GM19324 (cell line): ENCODE measurements at regions not wholly inside any gene's neighbourhood (a gene's known extent, or its start where the extent isn't known, plus 50 kb on each side); places are given as distances from the start of the nearest gene placed in this dataset.
"Not testable (repeated sequence)": the region's sequence is repeated elsewhere in the genome, so short reads cannot be mapped to it uniquely, and the experiment has no call there.

ENCODE experiments used
- ATAC-seq: cut with Tn5 transposase; IDR thresholded peaks from one replicate; pipeline ENCODE4 v1.9.1; 2021; ENCODE audit warnings: mild to moderate bottlenecking, moderate library complexity; ENCODE audit not compliant: unreplicated experiment, low FRiP score

GRCh38 chr3:153431076-153431475, 269.1 kb downstream of the RAP2B start:
- ATAC-seq: no peak

- no peak for ATAC-seq
Measured at GRCh38 chr3:153437666-153438065, 275.6 kb downstream of the RAP2B start.

- no peak for ATAC-seq
Measured at GRCh38 chr3:153438271-153438670, 276.2 kb downstream of the RAP2B start.

GRCh38 chr3:153439780-153440179, 277.8 kb downstream of the RAP2B start:
- ATAC-seq: no peak

- ATAC-seq: no peak
Measured at GRCh38 chr3:153440311-153440710, 278.3 kb downstream of the RAP2B start.

- no peak for ATAC-seq
Measured at GRCh38 chr3:153442386-153442785, 280.4 kb downstream of the RAP2B start.

GRCh38 chr3:153442799-153443487, 280.9 kb downstream of the RAP2B start:
- no peak for ATAC-seq

- ATAC-seq: no peak
Measured at GRCh38 chr3:153443961-153444360, 281.9 kb downstream of the RAP2B start.

GRCh38 chr3:153445817-153446216, 283.8 kb downstream of the RAP2B start:
- no peak for ATAC-seq

- ATAC-seq: no peak
Measured at GRCh38 chr3:153448151-153448829, 286.3 kb downstream of the RAP2B start.

GRCh38 chr3:153456833-153457545, 295.0 kb downstream of the RAP2B start:
- no peak for ATAC-seq

GRCh38 chr3:153458881-153459280, 296.9 kb downstream of the RAP2B start:
- no peak for ATAC-seq

GRCh38 chr3:153462545-153462944, 300.5 kb downstream of the RAP2B start:
- ATAC-seq: no peak

- ATAC-seq: no peak
Measured at GRCh38 chr3:153463895-153464294, 301.9 kb downstream of the RAP2B start.

- no peak for ATAC-seq
Measured at GRCh38 chr3:153469162-153469561, 307.1 kb downstream of the RAP2B start.

- ATAC-seq: no peak
Measured at GRCh38 chr3:153484842-153485241, 322.8 kb downstream of the RAP2B start.

- no peak for ATAC-seq
Measured at GRCh38 chr3:153495422-153495821, 333.4 kb downstream of the RAP2B start.

- no peak for ATAC-seq
Measured at GRCh38 chr3:153502682-153503081, 340.7 kb downstream of the RAP2B start.

GRCh38 chr3:153503873-153504272, 341.8 kb downstream of the RAP2B start:
- no peak for ATAC-seq

- not testable (repeated sequence) for ATAC-seq
Measured at GRCh38 chr3:153506205-153506604, 344.2 kb downstream of the RAP2B start.

GRCh38 chr3:153506686-153507085, 344.7 kb downstream of the RAP2B start:
- ATAC-seq: not testable (repeated sequence)

GRCh38 chr3:153513236-153513635, 351.2 kb downstream of the RAP2B start:
- no peak for ATAC-seq
